Ecto neural progenitor cell (in vitro differentiated cells): ENCODE measurements at regions not wholly inside any gene's neighbourhood (a gene's known extent, or its start where the extent isn't known, plus 50 kb on each side); places are given as distances from the start of the nearest gene placed in this dataset.
A peak's percentile ranks its signal among the peaks of the same experiment; 100 is the strongest.
"Not testable (repeated sequence)": the region's sequence is repeated elsewhere in the genome, so short reads cannot be mapped to it uniquely, and the experiment has no call there.

Experiments used
- DNase-seq: peaks from one replicate; pipeline ENCODE4 v3.0.0-alpha.2; 2018; ENCODE audit warnings: low spot score

DNA sequence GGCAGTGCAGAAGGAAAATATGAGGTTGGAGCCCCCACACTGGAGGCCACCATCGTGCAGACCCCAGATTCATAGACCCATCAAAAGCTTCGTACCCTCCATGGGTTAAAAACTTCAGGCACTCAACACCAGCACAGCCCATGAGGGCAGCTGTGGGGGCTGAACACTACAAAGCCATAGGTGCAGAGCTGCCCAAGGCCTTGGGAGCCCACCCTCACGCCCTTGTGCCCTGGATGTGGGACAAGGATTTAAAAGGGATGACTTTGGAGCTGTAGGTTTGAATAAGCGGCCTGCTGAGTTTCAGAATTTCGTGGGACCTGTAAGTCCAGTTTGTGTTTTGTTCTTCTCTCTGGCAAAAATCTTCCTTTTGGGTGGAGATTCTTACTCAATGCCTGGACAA lies 747.6 kb downstream of the SPATA31A6 start:
- DNase-seq, result not testable (repeated sequence)

- DNase-seq, result not testable (repeated sequence)
Measured at GRCh38 chr9:42937583-42938235, 754.2 kb downstream of the SPATA31A6 start.

DNA sequence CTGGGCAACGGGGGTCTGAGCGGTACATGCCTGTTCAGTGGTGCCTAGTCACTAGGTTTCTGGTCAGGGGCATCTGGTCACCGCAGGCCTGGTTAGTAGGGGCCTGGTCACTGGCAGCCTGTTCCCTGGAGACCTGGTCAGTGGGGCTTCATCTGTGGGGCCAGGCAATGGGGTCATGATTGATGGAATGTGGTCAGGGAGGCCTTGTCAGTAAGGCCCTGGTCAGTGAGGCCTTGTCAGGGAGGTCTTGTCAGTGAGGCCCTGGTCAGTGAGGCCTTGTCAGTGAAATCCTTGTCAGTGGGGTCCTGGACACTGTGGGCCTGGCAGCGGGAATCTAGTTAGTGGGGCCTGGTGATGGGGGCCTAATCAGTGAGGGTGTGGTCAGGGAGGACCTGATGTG lies 763.6 kb downstream of the SPATA31A6 start:
- not testable (repeated sequence) for DNase-seq

- peak; percentile 59 for DNase-seq
Measured at GRCh38 chr9:42951239-42951638, 767.8 kb downstream of the SPATA31A6 start.

GRCh38 chr9:42965155-42965554 lies 781.7 kb downstream of the SPATA31A6 start:
- DNase-seq, result not testable (repeated sequence)

- not testable (repeated sequence) for DNase-seq
Measured at GRCh38 chr9:42971872-42972271, 788.4 kb downstream of the SPATA31A6 start.

DNA sequence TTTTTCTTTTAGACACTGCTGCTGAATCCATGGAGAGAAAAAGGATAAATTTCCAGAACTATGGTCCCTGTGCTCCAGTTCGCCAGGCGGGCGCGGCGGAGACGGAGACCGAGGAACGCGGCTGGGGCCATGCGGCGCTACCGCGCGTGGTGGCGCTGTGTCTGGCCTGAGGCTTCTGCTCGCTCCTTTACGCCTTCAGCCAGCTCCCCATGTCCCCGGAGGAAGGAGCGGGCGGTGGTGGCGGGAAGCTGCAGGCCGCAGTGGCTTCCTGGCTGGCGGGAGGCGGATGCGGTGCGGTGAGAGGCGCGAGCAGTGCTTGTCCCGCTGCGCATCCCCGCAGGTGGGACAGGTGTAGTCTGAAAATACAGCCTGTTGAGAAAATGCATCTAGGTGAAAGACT lies 791.3 kb downstream of the SPATA31A6 start:
- DNase-seq, result peak; percentile 72

- not testable (repeated sequence) for DNase-seq
Measured at GRCh38 chr9:42984761-42985160, 801.3 kb downstream of the SPATA31A6 start.
